HG03108 (cell line): ENCODE measurements at regions not wholly inside any gene's neighbourhood (a gene's known extent, or its start where the extent isn't known, plus 50 kb on each side); places are given as distances from the start of the nearest gene placed in this dataset.
"Not testable (repeated sequence)": the region's sequence is repeated elsewhere in the genome, so short reads cannot be mapped to it uniquely, and the experiment has no call there.

Experiments used
- ATAC-seq: cut with Tn5 transposase; IDR thresholded peaks from one replicate; pipeline ENCODE4 v1.9.1; 2021; ENCODE audit warnings: moderate library complexity; ENCODE audit not compliant: unreplicated experiment

DNA sequence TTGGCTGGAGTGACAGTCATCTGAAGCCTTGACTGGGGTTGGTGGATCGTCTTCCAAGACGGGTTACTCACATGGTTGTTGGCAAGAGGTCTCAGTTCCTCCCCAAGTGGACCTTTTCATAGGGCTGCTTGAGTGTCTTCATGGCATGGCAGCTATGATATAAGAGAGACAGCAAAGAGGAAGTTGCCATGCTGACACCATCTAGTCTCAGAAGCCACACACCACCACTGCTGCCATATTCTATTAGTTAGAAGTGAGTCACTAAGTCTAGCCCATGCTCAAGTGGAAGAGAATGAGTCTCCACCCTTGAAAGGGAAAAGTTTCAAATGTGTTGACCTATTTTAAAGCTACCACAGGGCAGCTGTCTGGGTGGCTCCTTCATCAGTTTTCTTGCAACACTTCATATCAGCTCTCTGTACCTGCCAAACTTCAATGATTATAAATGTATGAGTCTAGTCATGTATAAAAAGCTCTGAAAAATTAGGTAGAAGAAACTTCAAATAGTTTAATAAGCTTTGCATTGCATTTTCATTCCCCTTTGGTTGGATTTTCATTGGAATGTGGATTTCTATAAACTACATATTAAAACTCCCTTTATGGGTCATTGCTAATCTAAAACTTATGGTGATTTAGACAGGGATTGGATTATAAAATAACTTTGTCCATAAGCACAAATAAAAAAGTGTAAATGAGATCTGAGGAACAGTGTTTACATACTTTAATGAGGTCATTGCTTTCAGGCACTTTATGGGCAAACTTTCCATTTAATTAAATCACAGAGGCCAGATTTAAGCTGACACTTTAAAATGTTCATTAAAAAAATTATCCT, 68.0 kb upstream of the ATXN3L start:
- ATAC-seq, result no peak

DNA sequence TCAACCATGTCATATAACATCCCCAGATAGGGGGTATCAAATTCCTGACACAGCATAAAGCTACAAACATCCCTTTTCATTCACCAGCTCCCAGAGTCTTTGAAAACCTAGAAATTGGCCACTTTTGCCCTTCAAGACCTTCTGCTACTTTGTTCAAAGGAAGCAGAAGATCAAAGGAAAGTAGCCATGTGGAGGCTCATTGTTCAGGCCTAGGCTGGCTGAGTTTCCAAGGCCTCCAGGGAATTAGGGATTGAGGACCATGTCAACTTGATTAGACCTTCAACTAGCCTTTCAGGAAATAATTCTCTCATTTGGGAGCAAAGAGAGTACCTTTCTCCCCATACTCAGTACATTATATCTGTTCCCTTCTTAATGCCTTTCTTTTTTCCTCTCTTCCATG, 66.8 kb upstream of the ATXN3L start:
- no peak for ATAC-seq

DNA sequence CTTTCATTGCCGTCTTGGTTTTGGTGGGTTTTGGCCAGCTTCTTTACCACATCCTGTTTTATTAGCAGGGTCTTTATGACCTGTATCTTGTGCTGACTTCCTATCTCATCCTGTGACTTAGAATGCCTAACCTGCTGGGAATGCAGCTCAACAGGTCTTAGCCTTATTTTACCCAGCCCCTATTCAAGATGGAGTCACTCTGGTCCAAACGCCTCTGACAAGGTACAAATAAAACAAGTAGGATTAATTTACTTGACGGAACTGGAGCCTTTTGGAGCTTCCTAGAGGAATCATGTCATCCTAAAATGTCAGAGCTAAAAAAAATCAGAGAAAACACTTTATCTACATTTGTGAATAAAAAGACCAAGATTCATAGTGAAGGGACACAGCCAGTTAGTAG, 66.2 kb upstream of the ATXN3L start:
- ATAC-seq, result no peak

DNA sequence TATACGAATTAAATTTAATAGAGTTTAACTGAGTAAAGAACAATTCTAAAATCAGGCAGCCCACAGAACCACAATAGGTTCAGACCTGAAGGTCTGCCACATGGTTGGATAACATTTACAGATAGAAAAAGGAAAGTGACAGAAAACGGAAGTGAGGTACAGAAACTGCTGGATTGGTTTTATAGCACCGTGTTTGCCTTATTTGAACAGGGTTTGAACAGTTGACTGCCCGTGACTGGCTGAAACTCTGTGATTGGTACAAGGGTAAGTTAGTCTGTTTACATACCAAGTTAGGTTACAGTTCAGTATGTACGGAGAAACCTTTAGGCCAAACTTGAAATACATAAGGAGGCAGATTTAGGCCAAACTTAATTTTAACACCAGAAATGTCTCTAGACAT, 64.1 kb upstream of the ATXN3L start:
- no peak for ATAC-seq

DNA sequence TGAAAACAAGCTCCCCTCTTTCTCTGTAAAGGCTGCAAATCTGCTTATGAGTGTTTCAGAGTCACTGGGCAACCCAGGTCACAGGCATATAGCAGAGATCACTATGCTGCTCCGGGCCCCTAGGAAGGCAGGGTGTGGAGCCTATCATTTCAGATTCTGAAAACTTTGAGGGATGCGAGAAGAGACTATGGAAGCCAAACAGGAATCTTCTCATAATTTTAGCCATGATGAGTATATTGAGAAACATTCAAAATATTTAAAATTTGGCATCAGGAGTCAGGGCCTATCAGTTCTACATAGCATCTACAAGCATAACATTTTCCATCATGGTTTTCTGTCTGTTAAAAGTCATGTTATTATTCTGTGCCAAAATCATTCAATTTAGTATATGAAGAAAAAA, 61.7 kb upstream of the ATXN3L start:
- ATAC-seq, result no peak

DNA sequence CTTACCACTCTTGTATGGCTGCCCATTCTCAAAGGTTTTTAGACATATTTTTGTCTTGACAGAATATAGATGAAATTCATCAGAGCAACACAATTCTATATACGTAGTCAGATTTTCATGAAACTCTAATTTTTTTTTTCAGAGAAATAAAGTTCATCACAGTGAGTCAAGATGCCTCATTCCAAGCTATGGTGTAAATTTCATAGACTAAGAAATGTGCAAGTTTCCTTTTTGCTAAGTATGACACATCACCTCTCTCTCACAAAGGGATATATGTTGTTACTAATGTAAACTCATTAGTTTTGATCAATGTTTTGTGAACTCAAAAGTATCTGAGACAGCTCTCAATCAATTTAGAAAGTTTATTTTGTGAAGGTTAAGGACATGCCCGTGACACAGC, 60.4 kb upstream of the ATXN3L start:
- no peak for ATAC-seq

DNA sequence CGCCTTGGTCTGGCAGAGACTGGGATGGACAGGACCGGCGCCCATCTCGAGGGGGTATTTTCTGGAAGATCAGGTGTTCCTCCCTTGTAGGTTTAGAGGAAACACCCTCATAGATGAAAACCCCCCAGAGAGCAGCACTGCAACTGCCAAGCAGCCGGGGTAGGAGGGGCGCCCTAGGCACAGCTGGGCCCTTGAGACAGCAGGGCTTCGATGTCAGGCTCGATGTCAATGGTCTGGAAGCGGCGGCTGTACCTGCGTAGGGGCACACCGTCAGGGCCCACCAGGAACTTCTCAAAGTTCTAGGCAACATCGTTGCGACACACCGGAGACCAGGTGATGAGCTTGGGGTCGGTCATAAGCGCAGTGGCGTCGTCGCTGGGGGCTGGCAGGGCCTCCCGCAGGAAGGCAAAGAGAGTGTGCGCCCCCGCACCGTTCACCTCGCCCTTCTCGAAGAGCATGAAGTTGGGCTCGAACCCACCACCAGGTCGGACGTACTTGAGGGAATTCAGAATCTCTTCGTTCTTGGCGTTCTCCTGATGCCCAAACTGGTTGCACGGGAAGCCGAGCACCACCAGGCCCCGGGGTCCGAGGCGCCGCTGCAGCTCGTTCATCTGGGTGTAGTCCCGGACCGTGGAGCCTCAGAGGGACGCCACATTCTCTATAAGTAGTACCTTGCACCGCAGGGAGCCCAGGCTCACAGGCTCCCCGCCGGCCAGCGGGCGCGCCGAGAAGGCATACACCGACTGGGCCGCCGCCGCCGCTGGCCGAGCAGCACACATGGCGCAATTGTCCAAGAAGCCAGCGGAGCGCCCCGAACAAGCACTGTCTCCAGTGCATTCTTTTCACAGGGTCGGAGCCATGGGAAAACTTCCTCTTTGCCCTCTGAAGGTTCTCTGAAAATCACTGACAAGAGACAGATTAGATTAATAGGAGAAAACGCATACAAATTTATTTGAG, 59.0 kb upstream of the ATXN3L start:
- ATAC-seq, result not testable (repeated sequence)

DNA sequence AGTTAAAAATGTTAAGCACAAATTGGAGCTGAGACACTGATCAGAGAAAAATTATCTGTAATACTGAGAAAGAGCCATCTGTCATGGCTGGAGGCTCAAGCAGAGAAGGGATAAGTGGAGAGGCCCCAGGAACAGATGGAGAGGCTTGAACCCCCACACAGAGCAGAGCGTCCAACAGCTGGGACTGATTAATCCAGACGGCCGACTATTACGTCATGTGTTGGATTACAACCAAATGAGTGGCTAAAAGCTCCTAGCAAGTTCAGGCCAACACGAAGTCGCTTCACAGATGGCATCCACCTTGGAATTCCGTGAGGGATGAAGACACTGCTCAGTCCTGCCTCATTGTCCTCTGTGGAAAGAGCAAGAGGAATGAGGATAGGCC, 57.7 kb upstream of the ATXN3L start:
- no peak for ATAC-seq

DNA sequence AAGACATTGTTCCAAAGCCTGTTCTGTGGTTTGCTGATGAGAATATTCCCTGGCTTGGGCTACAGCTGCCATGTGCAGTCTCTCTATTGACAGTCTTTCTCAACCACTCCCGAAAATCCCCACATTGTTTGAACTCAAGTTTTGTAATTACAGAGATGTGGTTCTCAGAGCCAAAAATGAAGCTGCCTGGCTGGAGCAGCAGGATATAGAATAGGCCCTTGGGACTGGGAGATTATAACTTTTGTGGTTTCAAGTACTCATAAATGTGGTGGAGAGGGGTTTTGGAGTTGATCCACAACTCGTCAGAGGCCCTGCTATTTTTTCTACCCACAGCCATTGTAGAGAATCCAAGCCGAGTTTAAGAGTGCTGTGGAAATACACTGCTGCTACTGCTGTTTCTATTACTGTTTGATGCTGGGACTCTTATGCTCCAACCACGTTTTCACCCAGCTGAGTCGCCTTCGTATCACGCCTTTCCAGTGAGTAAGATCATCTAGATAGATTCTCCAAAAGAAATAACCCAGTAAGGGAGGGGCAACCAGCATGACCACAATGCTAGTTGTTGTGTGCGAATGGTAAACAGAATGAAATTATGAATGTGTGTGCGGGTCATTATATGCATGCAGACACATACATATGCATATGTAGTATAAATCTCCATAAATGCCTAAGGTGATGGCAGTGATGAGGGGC, 57.1 kb upstream of the ATXN3L start:
- ATAC-seq, result no peak

DNA sequence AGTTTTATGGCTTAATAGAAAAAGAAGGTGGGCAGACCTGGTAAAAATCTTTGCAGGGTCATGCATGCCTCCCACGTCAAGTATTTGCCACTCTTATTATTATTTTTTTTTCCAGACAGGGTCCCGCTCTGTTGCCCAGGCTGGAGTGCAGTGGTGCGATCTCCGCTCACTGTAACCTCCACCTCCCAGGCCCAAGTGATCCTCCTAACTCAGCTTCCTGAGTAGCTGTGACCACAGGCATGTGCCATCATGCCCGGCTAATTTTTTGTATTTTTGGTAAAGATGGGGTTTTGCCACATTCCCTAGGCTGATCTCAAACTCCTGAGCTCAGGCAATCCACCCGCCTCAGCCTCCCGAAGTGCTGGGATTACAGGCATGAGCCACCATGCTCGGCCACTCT, 55.7 kb upstream of the ATXN3L start:
- not testable (repeated sequence) for ATAC-seq

DNA sequence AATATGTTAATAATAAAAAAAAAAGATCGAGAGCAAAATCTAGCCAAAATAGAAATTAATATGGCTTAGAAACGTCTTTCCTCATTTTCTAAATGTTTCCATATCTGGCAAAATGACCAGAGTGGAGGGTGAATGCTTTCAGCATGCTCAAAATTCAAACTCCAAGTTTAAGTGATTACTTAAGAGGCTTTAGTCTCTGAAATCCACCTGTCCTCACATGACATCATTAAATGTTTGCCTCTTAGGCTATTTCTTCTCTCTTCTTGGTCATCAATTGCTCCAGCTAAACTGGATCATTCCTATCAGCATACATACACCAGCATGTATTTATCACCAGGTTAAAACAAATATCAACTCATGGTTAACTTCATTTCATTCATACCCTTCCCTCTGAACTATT, 54.5 kb upstream of the ATXN3L start:
- no peak for ATAC-seq

DNA sequence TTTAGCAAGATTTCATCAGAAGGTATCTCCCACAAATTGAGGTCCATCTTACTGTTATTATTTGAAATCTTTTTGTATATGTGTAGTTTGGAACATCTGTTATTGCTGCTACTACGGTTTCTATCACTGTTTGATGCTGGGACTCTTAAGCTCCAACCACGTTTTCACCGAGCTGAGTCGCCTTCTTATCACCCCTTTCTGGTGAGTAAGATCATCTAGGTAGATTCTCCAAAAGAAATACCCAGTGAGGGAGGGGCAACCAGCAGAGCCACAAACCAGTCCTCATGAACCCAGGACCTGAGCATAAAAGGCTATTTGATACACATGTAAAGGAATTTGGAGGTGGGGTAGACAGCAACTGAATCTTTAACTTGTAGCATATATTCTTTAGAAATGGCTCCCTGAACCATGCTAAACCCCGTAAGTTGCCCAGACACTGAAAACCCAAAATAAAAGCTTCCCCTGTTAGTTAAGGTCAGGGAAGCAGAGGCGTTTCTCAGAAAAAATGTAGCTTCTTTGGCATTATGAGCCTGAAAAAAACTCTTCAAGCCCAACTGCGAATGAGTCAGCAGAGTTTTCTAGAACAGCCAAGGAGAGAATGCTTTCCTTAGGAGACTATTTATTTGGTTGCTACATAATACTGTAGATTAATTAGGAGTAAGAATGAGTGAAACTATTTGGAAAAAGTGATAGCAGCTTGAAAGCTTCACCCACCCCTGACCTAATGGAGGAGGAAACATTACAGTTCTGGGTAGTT, 53.8 kb upstream of the ATXN3L start:
- no peak for ATAC-seq

DNA sequence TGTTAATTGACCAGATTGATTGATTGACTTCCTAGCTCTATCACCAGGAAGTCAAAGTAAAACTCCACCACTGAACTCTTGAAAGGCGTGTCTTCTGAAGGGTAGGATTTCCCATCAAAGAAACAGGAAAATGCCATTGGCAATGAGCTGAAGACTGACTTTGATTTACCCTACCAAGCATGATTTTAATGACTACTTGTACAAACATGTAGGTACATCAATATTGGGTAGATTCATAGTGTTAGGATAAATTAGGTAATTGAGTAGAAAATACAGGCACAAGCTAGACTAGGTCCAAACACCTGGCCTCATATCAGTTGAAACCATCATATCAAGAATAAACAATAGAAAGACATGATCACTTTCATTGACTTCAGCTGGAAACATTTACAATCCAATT, 53.2 kb upstream of the ATXN3L start:
- no peak for ATAC-seq

DNA sequence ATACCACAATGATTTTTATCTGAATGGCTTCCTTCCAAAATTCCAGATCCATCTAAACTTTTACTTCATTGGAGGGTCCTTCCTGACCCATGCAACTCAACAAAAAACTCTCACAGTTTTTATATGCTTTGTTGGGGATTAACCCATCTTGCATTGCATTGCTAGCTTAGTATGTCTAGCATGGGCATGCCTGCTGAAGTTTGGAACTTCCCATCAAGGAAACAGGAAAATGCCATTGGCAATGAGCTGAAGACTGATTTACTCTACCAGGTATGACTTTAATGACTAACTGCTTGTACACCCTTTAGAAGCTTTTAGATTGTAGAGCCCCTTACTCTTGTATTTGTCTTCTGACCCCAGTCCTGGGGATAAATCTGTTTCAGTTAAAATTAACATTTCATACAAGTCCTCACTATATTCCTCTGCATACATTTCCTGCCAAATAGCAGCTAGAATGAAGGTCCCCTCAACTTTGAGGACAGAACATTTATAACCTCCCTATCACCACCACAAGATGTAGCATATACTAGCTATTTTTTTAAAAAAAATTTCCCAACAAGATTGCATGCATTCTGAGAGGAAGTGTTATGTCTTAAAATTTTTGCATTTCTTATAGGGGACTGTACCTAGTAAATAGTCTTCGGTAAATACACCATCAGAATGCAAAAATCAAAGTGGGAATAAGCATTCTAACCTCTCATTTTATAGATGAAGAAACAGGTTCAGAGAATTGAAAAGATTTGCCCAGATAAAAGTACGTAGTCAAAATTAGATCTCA, 52.5 kb upstream of the ATXN3L start:
- no peak for ATAC-seq

DNA sequence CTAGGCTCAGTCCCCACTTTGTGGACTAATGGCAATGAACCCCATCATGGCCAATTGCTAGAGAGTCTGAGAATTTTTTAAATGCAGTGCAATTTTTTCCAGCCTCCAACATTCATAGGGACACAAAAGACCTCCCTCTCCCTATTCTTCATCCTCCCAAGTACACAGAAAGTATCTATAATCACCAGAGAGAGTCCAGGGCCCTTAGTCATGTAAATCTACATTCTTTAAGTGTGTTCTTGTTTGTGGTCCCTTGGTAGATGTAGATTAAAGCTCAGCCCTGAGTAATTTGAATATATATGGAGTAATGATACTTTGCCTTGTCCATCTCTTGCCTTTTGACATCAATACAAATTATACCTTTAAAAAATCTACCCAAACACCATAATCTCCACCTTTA, 51.3 kb upstream of the ATXN3L start:
- no peak for ATAC-seq

DNA sequence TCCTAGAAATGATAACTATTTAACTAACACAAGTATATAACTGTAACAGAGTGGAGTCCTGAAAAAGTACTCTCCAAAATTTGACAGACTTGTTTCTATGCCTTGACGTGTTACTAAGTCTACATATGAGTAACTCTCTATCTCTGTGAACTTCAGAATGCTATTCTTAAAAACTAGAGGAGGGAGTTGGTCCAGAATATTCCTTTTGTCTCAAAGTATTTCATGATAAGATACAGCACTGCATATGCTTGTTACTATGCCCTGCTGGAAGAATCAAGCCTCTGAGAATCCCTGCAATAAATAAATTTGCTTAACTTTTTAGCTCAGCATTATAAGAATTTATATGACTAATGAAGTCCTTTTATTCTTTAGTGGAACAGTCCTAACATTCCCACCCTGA, 50.9 kb upstream of the ATXN3L start:
- no peak for ATAC-seq
